ENCODE measurements at regions not wholly inside any gene's neighbourhood (a gene's known extent, or its start where the extent isn't known, plus 50 kb on each side); places are given as distances from the start of the nearest gene placed in this dataset.

DNA sequence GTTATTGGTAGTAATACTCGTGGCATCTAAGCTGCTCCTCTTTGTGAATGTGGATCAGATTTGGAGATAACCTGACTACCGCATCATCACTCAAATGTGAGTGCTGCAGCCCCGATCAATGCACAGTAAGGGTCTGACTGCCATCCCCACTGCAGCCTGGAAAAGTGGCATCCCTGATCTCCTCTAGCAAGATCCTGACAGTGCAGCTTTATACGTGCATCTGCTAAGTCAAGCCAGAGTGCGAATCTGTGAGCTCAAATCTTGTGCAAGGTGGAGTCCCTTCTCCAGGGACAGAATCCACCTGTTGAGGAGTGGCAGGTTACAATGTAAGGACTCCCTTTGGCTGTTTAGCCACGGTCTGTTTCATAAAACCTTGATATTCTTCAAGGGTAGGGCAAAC is 215.0 kb upstream of the EXOC2 start:
- Mint-ChIP-seq H3K4me3 (no peak overlapping the region), H3K4me1 (no peaks in the 10 kb centered on the region), H3K27ac (no peak overlapping the region), H3K36me3 (no peaks in the 10 kb centered on the region), H3K9me3 (peaks cover 0 to 3% (median 0%) of the 10 kb centered on the region in 7 donors), H3K27me3 (ENCODE audit: low read depth in 3 of 3) (peaks cover 6 to 8% (median 6%) of the 10 kb centered on the region in 3 donors)
- no peaks in the 10 kb centered on the region for H3K36me3 ChIP-seq (replicated peaks in 1 of 2; ENCODE audit: control insufficient read depth in 1 of 2, insufficient read depth in 2 of 2, low read length in 2 of 2)
- no peaks in the 10 kb centered on the region for H3K9me3 ChIP-seq (replicated peaks in 1 of 2; ENCODE audit: control insufficient read depth in 1 of 2, insufficient read depth in 1 of 2, low read length in 2 of 2)
- H3K9ac ChIP-seq (ENCODE audit: insufficient read depth, low read length, poor library complexity, severe bottlenecking) = no peak overlapping the region
- no peak overlapping the region for H2AFZ ChIP-seq (ENCODE audit: insufficient read depth, low read depth, low read length, poor library complexity, severe bottlenecking)
- TF ChIP-seq, protein P1, sequence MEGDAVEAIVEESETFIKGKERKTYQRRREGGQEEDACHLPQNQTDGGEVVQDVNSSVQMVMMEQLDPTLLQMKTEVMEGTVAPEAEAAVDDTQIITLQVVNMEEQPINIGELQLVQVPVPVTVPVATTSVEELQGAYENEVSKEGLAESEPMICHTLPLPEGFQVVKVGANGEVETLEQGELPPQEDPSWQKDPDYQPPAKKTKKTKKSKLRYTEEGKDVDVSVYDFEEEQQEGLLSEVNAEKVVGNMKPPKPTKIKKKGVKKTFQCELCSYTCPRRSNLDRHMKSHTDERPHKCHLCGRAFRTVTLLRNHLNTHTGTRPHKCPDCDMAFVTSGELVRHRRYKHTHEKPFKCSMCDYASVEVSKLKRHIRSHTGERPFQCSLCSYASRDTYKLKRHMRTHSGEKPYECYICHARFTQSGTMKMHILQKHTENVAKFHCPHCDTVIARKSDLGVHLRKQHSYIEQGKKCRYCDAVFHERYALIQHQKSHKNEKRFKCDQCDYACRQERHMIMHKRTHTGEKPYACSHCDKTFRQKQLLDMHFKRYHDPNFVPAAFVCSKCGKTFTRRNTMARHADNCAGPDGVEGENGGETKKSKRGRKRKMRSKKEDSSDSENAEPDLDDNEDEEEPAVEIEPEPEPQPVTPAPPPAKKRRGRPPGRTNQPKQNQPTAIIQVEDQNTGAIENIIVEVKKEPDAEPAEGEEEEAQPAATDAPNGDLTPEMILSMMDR (IDR thresholded peaks at IDR 0.05) = no peak
- no peaks in the 10 kb centered on the region for H3K4me1 ChIP-seq (ENCODE audit: control insufficient read depth in 1 of 2, insufficient read depth in 2 of 2, low read length in 2 of 2)
- H4K20me1 ChIP-seq (ENCODE audit: insufficient read depth, low read length) = no peaks in the 10 kb centered on the region
- no peak overlapping the region for H3K27ac ChIP-seq (ENCODE audit: low read depth in 1 of 2, low read length in 2 of 2)
- H3K27me3 ChIP-seq (ENCODE audit: control insufficient read depth in 2 of 2, insufficient read depth in 2 of 2, low read length in 2 of 2) = peaks cover 0 to 2% of the 10 kb centered on the region in 2 donors
- H3K79me2 ChIP-seq (ENCODE audit: insufficient read depth, low read length) = no peaks in the 10 kb centered on the region
- H3K4me2 ChIP-seq (replicated peaks; ENCODE audit: extremely low read depth, low read length, poor library complexity, severe bottlenecking) = no peak overlapping the region
- DNase-seq = no peak
- WGBS (ENCODE audit: insufficient coverage) = 89% methylated on average over 4 of the region's 6 CpGs
- no peak overlapping the region for H3K4me3 ChIP-seq (replicated peaks in 1 of 3; ENCODE audit: low read depth in 2 of 3, low read length in 3 of 3)
- intact Hi-C loops (cut with micrococcal nuclease) = no loop called here

GRCh38 chr6:906920-907319 is 214.0 kb upstream of the EXOC2 start:
- Histone ChIP-seq H3K9ac (ENCODE audit: insufficient read depth, low read length, poor library complexity, severe bottlenecking) (no peak overlapping the region), H3K27ac (ENCODE audit: low read depth in 1 of 2, low read length in 2 of 2) (no peak overlapping the region), H3K4me2 (replicated peaks; ENCODE audit: extremely low read depth, low read length, poor library complexity, severe bottlenecking) (no peak overlapping the region), H4K20me1 (ENCODE audit: insufficient read depth, low read length) (no peaks in the 10 kb centered on the region), H3K4me3 (replicated peaks in 1 of 3; ENCODE audit: low read depth in 2 of 3, low read length in 3 of 3) (no peak overlapping the region), H3K36me3 (replicated peaks in 1 of 2; ENCODE audit: control insufficient read depth in 1 of 2, insufficient read depth in 2 of 2, low read length in 2 of 2) (no peaks in the 10 kb centered on the region), H2AFZ (ENCODE audit: insufficient read depth, low read depth, low read length, poor library complexity, severe bottlenecking) (no peak overlapping the region), H3K4me1 (ENCODE audit: control insufficient read depth in 1 of 2, insufficient read depth in 2 of 2, low read length in 2 of 2) (no peaks in the 10 kb centered on the region), H3K27me3 (ENCODE audit: control insufficient read depth in 2 of 2, insufficient read depth in 2 of 2, low read length in 2 of 2) (no peaks in the 10 kb centered on the region), H3K9me3 (replicated peaks in 1 of 2; ENCODE audit: control insufficient read depth in 1 of 2, insufficient read depth in 1 of 2, low read length in 2 of 2) (no peaks in the 10 kb centered on the region), H3K79me2 (ENCODE audit: insufficient read depth, low read length) (no peaks in the 10 kb centered on the region)
- H3K36me3 Mint-ChIP-seq = no peaks in the 10 kb centered on the region
- H3K4me1 Mint-ChIP-seq = no peaks in the 10 kb centered on the region
- intact Hi-C loops (cut with micrococcal nuclease) = no loop called here
- H3K27me3 Mint-ChIP-seq (ENCODE audit: low read depth in 3 of 3) = peaks cover 2 to 6% (median 5%) of the 10 kb centered on the region in 3 donors
- 91% methylated on average over 11 of the region's 11 CpGs for WGBS (ENCODE audit: insufficient coverage)
- no peak overlapping the region for H3K27ac Mint-ChIP-seq
- TF ChIP-seq, protein P1 (IDR thresholded peaks at IDR 0.05) = no peak
- H3K9me3 Mint-ChIP-seq = peaks cover 0 to 3% (median 0%) of the 10 kb centered on the region in 7 donors
- no peak overlapping the region for H3K4me3 Mint-ChIP-seq
- DNase-seq = no peak
